GM10266 (cell line): ENCODE measurements at regions not wholly inside any gene's neighbourhood (a gene's known extent, or its start where the extent isn't known, plus 50 kb on each side); places are given as distances from the start of the nearest gene placed in this dataset.

Experiments used
- DNase-seq: peaks from one replicate; pipeline ENCODE4 v3.0.0; 2012; ENCODE audit errors: extremely low spot score
- CTCF ChIP-seq: IDR thresholded peaks from 2 replicates; pipeline ENCODE4 v1.5.1; 2012; ENCODE audit warnings: mild to moderate bottlenecking, low read depth; ENCODE audit not compliant: control insufficient read depth, insufficient read depth; ENCODE audit errors: missing control alignments

GRCh38 chr5:87791869-87792268 is 379.1 kb upstream of the CCNH start:
- DNase-seq: no peak

DNA sequence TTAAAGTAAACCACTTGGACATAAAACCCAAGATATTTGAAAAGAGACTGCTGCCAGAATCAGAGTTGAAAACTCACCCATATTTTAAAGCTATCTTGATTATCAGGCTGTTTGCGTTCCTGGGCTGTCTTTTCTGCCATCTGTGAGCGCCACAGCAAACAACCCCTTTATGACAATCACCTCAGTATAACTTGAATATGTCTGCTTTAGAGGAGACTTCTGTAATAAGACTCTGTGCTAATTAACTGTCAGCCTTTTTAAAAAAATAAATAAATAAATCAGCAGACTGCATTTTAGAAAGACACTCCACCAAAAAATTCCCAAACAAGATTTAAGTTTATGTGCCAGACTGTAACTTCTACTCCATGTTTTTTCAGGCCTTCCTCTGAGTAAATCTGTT is 375.7 kb upstream of the CCNH start:
- DNase-seq: no peak
- TF ChIP-seq CTCF: no peak

More at GRCh38 chr5:87791869-87792268, 379.1 kb upstream of the CCNH start:
- TF ChIP-seq CTCF: no peak

- DNase-seq: no peak
- TF ChIP-seq CTCF: no peak
Measured at GRCh38 chr5:87787625-87788256, 375.0 kb upstream of the CCNH start.

GRCh38 chr5:87787086-87787485 is 374.4 kb upstream of the CCNH start:
- no peak for DNase-seq
- TF ChIP-seq CTCF: no peak

DNA sequence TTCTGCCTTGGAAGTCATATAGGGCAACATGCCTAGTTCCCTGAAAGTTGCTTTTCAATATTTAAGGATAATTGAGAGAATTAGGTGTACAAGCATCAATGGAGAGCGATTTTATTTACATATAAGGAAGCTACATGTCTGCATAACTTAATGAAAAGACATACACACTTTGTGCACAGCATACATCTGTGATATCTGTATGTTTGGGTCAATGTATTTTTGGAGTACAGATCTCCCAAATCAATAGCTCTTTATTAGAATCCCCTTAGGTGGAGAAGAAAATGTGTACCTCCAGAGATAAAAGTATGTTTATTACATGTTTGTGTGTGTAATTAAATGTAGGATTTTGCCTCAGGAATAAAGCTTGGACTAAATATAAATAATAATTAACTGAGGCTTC is 373.7 kb upstream of the CCNH start:
- DNase-seq: no peak
- TF ChIP-seq CTCF: no peak

DNA sequence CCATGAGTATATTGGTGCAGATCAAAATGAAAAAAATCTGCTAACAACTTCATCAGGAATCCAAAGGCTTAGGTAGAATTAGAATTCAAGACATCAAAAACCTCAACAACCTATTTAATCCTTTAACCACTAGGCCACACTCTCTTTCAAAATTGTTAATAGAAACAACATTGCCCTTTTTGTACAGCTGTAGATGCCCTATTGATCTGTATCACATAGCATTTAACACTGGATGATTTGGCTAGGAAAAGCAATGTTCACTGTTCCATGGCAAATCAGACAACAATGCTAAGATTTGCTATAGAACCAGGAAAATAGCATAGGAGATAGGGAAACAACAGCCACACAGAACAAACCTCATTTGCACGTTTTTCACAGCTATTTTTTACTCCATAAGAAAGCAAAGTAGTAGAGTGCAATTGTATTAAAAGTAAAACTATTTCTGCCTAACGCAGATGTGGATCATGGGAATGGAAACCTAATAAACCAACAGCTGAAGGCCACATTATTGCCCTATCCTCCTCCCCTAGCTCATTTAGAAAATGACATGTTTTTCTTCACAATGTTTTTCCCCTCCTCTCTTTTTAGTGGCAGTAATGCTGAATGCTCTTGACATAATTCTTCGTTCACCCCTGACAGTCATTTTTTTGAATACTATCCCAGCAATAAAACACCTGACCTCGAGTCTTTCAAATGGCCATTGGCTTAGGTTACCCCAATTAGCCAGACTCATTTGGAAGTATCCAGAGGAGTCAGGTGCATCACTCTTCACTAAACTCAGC is 373.0 kb upstream of the CCNH start:
- TF ChIP-seq CTCF: no peak
- DNase-seq: no peak

- no peak for TF ChIP-seq CTCF
- no peak for DNase-seq
Measured at GRCh38 chr5:87784879-87785495, 372.3 kb upstream of the CCNH start.
